PFSK-1 (cell line): ENCODE measurements at regions not wholly inside any gene's neighbourhood (a gene's known extent, or its start where the extent isn't known, plus 50 kb on each side); places are given as distances from the start of the nearest gene placed in this dataset.

Source experiments
- FOXP2 ChIP-seq: optimal IDR thresholded peaks from 2 replicates; pipeline ENCODE3; 2011; ENCODE audit warnings: borderline replicate concordance, control low read depth, inconsistent platforms; ENCODE audit not compliant: insufficient read depth; ENCODE audit errors: extremely low read length, extremely low read depth
- POLR2AphosphoS5 ChIP-seq: IDR thresholded peaks from 2 replicates; pipeline ENCODE4 v1.6.1; 2012; ENCODE audit warnings: low read depth, mild to moderate bottlenecking, control low read depth, low read length, moderate library complexity
- SIN3A ChIP-seq: IDR thresholded peaks from 2 replicates; pipeline ENCODE4 v1.6.1; 2012; ENCODE audit warnings: mild to moderate bottlenecking, low read length, moderate library complexity, borderline replicate concordance; ENCODE audit not compliant: insufficient read depth
- TAF1 ChIP-seq: IDR thresholded peaks from 2 replicates; pipeline ENCODE4 v1.6.1; 2012; ENCODE audit warnings: low read length, control low read depth, borderline replicate concordance; ENCODE audit not compliant: insufficient read depth
- TF ChIP-seq, protein P1 (sequence below), 2 experiments: IDR thresholded peaks; 2 replicates each; pipeline versions ENCODE4 v1.6.1 to v1.8.0; 2011 to 2012; ENCODE audit warnings: low read depth in 2 of 2, low read length in 2 of 2, control low read depth in 1 of 2, inconsistent platforms in 1 of 2, mild to moderate bottlenecking in 1 of 2, moderate library complexity in 1 of 2; ENCODE audit not compliant: insufficient read depth in 1 of 2

DNA sequence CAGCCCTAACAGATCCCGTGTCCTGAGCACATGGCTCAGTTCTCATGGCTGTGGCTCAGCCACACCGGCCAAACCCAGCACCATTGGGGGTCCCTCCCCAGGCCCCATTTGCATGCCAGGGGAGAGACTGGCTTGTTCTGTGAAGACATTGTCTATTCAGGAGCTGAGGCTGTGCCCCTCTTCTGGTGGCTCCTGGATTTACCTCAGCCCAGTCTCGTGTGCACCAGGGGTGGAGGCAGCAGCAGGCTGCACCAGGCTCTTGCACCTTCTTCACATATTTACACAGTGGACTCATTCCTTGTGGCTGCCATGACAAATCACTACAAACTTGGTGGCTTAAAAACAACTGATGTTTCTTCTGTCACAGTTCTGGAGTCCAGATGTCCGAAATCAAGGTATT is 92.4 kb upstream of the ITGA6 start:
- TF ChIP-seq POLR2AphosphoS5 (no peak), FOXP2 (no peak), SIN3A (no peak), TAF1 (no peak)
- TF ChIP-seq, protein P1, sequence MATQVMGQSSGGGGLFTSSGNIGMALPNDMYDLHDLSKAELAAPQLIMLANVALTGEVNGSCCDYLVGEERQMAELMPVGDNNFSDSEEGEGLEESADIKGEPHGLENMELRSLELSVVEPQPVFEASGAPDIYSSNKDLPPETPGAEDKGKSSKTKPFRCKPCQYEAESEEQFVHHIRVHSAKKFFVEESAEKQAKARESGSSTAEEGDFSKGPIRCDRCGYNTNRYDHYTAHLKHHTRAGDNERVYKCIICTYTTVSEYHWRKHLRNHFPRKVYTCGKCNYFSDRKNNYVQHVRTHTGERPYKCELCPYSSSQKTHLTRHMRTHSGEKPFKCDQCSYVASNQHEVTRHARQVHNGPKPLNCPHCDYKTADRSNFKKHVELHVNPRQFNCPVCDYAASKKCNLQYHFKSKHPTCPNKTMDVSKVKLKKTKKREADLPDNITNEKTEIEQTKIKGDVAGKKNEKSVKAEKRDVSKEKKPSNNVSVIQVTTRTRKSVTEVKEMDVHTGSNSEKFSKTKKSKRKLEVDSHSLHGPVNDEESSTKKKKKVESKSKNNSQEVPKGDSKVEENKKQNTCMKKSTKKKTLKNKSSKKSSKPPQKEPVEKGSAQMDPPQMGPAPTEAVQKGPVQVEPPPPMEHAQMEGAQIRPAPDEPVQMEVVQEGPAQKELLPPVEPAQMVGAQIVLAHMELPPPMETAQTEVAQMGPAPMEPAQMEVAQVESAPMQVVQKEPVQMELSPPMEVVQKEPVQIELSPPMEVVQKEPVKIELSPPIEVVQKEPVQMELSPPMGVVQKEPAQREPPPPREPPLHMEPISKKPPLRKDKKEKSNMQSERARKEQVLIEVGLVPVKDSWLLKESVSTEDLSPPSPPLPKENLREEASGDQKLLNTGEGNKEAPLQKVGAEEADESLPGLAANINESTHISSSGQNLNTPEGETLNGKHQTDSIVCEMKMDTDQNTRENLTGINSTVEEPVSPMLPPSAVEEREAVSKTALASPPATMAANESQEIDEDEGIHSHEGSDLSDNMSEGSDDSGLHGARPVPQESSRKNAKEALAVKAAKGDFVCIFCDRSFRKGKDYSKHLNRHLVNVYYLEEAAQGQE (IDR thresholded peaks at IDR 0.05; ENCODE audit: insufficient read depth in 1 of 2, low read depth in 2 of 2, low read length in 2 of 2) = no peak

DNA sequence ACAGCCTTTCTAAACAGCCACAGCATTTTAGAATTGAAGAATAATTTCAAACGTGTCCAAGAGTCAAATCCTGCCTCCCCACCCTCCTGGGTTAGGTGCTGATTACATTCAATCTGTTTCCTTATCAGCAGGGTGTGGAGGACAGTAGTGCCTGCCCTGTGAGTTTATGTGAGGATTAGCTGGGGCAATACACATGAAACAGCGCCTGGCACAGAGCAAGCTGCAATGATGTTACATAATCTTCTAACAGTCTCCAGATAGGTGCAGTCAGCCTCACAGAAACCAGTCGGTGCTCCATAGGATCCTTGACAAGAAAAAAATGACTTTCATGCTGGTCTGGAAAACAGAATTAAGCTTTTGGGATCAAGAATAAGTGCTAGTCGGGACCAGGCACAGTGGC is 91.7 kb upstream of the ITGA6 start:
- TF ChIP-seq FOXP2 = no peak
- no peak for TF ChIP-seq SIN3A

DNA sequence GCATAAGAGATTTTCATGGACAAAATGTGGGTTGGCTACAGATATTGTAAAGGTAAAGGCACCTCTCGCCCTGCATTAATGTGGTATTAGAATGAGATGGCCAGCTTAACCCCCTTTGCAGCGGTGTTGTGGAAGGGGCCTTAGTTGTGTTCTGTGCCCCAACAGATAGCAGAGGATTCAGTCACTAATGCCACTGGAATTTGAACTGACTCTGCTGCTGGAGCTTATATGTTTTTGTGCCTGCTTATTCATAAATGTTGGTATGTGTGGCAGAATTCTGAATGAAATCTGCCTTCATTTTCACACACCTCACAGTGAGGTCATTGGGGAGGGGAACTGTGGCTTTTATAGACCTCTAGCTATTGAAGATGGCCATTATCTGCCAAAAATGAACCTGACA is 90.7 kb upstream of the ITGA6 start:
- TF ChIP-seq SIN3A (no peak), FOXP2 (no peak), POLR2AphosphoS5 (no peak), TAF1 (no peak)
- TF ChIP-seq, protein P1 (IDR thresholded peaks at IDR 0.05; ENCODE audit: insufficient read depth in 1 of 2, low read depth in 2 of 2, low read length in 2 of 2) = no peak

- TF ChIP-seq, protein P1 (IDR thresholded peaks at IDR 0.05; ENCODE audit: insufficient read depth in 1 of 2, low read depth in 2 of 2, low read length in 2 of 2) = no peak
- TF ChIP-seq POLR2AphosphoS5 (no peak), TAF1 (no peak), FOXP2 (no peak), SIN3A (no peak)
These were observed 87.9 kb upstream of the ITGA6 start for GRCh38 chr2:172339371-172340010.

- TF ChIP-seq POLR2AphosphoS5 (no peak), TAF1 (no peak), SIN3A (no peak), FOXP2 (no peak)
- TF ChIP-seq, protein P1 (IDR thresholded peaks at IDR 0.05; ENCODE audit: insufficient read depth in 1 of 2, low read depth in 2 of 2, low read length in 2 of 2) = no peak
These were observed 87.0 kb upstream of the ITGA6 start for GRCh38 chr2:172340394-172340793.

- TF ChIP-seq SIN3A (no peak), FOXP2 (no peak), POLR2AphosphoS5 (no peak), TAF1 (no peak)
- TF ChIP-seq, protein P1 (IDR thresholded peaks at IDR 0.05; ENCODE audit: insufficient read depth in 1 of 2, low read depth in 2 of 2, low read length in 2 of 2) = no peak
These were observed 85.3 kb upstream of the ITGA6 start for GRCh38 chr2:172342078-172342477.
